Spleen (tissue), 7 donors: ENCODE measurements at regions not wholly inside any gene's neighbourhood (a gene's known extent, or its start where the extent isn't known, plus 50 kb on each side); places are given as distances from the start of the nearest gene placed in this dataset.

Experiments used
- POLR2AphosphoS5 ChIP-seq, 3 donors: sonication (generic); formaldehyde crosslinking; IDR thresholded peaks; one replicate each; pipeline ENCODE4 v1.5.1; 2017; ENCODE audit warnings: antibody characterized with exemption in 3 of 3
- TF ChIP-seq, protein P1 (sequence below), 11 experiments: fragments of 200-600 bp in 7 of 11; fragments of 450-650 bp in 4 of 11; sonication (generic) in 4 of 11; IDR thresholded peaks in 8 of 11; conservative IDR thresholded peaks in 3 of 11; 1 replicate in 7 of 11; 2 replicates in 4 of 11; pipeline versions ENCODE4 v1.4.0 to v1.8.0; 2016 to 2021; ENCODE audit warnings: antibody characterized with exemption in 11 of 11, inconsistent platforms in 4 of 11, mild to moderate bottlenecking in 1 of 11
- donor health status: DM: no; HTN: no; CAD: no; lungs with moderate emphysema.
- donor health status: DM: no; HTN: no; CAD: no.
- donor health status: DM: no; HTN: no; CAD: no.

DNA sequence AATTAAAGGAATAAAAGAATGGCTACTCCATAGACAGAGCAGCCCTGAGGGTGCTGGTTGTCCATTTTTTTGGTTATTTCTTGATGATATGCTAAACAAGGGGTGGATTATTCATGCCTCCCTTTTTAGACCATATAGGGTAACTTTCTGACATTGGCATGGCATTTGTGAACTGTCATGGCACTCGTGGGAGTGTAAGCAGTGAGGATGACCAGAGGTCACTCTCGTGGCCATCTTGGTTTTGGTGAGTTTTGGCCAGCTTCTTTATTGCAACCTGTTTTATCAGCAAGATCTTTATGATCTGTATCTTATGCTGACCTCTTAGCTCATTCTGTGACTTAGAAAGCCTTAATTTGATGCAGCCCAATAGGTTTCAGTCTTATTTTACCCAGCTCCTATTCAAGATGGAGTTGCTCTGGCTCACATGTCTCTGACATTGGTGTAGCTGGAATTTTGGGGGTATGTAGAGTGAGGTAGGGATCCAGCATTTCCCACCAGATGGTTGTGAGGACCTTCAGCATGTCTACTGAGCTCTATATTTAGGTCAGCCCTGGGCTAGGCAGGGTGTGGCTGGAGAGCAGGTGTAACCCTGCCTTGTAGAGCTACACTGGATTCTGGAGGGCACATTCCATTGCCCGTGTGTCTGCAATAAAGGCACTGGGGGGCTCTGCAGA is 103.5 kb upstream of the SLC38A2 start:
- no peak for TF ChIP-seq POLR2AphosphoS5 (IDR thresholded peaks at IDR 0.05)
- TF ChIP-seq, protein P1, sequence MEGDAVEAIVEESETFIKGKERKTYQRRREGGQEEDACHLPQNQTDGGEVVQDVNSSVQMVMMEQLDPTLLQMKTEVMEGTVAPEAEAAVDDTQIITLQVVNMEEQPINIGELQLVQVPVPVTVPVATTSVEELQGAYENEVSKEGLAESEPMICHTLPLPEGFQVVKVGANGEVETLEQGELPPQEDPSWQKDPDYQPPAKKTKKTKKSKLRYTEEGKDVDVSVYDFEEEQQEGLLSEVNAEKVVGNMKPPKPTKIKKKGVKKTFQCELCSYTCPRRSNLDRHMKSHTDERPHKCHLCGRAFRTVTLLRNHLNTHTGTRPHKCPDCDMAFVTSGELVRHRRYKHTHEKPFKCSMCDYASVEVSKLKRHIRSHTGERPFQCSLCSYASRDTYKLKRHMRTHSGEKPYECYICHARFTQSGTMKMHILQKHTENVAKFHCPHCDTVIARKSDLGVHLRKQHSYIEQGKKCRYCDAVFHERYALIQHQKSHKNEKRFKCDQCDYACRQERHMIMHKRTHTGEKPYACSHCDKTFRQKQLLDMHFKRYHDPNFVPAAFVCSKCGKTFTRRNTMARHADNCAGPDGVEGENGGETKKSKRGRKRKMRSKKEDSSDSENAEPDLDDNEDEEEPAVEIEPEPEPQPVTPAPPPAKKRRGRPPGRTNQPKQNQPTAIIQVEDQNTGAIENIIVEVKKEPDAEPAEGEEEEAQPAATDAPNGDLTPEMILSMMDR (IDR thresholded peaks at IDR 0.05 in 8 of 11, conservative IDR thresholded peaks at IDR 0.05 in 3 of 11): no peak
